Hepatic stellate cell (primary cell): ENCODE measurements at regions not wholly inside any gene's neighbourhood (a gene's known extent, or its start where the extent isn't known, plus 50 kb on each side); places are given as distances from the start of the nearest gene placed in this dataset.

Source experiments
- DNase-seq: peaks from one replicate; pipeline ENCODE4 v3.0.0; 2011; ENCODE audit warnings: low spot score

DNA sequence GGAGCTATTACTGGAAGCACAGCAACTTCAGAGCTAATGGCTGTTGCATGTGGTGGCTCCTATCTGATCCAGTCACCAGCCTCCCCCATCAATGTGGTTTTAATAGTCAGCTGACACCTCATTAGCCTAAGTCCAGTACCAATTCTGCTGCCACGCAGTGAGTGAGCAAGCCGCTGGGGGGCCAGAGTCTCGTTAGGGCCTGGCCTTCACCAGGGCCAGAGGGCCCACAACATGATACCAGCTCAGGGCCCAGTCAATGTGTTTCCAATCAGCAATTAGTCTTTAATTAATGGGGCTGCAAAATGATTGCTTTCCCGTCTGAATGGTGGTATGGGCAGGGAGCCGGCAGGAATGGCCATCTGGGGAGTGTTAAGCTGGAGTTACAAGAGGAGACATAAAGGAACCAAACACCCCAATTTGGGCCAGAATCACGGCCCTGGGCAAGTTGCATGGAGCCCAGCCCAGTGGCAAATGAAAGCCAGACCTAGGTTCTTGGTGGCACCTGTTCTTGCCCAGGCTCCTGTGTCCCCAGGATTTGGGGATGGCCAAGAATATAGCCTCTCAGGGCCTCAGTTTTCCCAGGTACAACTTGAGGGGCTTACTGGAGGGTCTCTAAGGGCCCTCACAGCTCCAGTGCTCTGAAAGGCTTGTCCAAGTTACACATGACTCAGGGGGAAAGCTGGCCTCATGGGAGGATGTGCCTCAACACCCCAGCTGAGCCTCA, 119.2 kb downstream of the EFNB1 start:
- DNase-seq = peak; percentile 1

DNA sequence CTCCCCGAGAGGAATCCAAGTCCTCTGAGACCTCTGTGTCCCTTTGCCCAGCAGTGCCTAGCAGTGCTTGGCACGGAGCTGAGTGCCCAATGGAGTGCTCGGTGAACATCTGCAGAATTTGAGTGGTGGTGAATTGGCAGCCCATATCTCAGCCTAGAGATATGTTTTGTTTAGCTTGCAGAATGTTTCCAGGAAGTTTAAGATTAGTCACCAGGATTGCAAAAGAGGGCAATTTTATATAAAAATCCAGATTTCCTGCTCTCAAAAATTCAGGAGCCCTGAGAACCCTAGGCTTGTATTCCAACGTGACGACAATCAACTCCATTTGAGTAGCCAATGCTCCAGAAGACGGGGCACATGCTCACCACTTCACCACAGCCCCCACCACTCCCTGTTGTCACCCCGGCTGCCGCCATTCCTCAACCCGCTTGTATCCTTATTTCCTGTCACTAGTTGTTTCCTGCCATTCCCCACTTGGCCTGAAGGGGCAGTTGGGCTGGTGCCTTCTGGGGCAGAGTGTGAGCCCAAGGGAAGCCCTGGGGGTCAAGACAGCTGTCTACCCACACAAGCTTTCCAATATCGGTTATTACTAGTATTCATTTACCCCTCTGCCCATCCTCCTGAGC, 116.9 kb downstream of the EFNB1 start:
- peak; percentile 63 for DNase-seq

DNA sequence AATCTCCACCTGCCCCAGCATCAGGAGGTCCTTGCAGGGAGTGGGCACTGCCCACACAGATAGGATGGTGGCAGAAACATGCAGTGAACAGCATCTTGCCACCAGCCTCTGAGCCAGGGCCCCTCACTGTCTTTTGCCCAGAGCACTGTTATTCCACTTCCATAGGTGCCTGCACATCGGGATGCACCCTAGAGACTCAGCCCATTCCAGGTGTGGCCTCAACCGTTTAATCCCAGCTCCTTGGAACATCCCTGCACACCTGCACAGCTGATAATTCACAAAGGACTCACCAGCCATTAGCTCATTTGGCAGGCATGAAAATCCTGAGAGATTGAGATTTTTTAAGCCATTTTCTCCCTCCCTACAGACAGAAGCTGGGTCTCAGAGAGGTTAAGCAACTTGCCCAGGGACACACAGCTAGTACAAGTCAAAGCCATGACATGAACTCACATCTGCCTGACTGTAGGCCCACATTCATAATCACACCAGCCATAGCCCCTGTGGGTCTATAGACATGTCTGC, 116.3 kb downstream of the EFNB1 start:
- DNase-seq = peak; percentile 1

DNA sequence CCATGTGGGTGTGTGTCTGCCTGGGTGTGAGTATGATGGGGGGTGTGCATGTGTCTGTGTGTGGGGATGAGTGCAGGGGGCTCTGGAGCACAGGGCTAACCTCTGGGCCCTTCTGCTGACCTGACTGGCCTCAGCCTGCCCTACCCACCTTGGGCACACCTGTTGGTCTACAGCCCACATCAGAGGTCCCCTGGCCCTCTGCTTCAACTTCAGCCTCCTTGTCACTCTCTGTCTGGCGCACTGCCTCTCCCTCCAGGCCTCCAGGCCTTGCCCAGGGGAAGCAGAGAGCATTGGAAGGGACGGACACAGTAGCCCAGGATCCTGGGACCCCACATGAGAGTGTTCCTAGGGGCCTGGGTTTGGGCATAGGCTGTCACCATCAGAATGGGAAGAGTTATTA, 115.4 kb downstream of the EFNB1 start:
- no peak for DNase-seq

DNA sequence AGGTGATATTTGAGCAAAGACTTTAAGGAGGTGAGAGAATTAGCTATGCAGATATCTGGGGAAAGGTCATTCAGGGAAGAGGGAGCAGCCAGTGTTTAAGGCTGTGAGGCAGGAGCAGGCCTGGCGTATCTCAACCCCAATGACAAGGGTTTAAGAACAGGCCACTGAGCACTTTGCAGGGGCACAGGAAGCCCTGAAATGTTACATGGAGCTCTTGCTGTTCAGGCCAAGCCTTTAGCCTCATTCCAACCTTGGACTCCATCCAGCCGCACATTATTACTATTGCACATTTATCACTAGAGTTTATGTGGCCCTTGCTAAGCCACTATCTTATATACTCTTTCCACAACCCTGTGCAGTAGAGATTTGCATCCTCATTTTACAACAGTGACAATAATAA, 114.0 kb downstream of the EFNB1 start:
- no peak for DNase-seq

DNA sequence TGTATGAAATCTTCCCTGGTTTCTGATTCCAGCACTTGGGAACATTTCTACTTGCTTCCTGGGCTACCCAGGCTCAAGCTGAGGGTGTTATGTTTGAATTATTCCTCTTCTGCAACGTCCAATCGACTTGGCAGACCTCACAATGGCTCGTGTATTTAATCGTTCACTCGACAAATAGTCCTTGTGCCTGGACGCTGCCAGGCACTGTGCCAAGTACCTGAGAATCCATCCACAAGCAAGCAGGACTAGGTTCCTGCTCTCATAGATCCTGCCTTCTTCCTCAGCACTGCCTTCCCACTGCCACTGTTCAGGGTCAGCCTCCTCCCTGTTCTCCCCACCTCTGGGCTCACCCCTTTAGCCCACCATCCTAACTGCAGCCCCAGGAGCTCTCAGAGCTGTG, 113.3 kb downstream of the EFNB1 start:
- DNase-seq = peak; percentile 1

DNA sequence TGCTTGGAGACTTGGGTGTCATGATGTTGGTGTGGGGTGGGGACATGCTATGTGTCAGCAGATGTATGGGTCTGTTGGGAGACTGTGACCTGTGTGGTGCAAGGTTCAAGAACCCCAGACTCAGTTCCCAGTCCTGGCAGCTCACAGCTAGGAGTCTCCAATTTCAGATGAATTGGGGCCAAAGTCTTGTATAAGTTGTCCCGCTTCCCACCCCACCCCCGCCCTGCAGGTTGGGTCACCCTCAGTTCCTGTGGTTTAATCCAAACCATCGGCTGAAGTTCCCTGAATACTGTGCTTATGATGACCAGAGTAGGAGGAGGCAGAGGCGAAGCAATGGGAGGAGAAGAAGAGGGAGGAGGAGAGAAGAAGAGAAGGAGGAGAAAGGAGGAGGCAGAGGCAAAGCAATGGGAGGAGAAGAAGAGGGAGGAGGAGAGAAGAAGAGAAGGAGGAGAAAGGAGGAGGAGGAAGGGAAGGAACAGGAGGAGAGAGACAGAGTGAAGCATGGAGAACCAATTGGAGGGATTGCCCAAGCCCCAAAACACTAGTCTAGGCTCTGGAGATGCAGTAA, 112.6 kb downstream of the EFNB1 start:
- DNase-seq = peak; percentile 7

- peak; percentile 0 for DNase-seq
These were observed 111.8 kb downstream of the EFNB1 start for GRCh38 chrX:68940601-68941000.

DNA sequence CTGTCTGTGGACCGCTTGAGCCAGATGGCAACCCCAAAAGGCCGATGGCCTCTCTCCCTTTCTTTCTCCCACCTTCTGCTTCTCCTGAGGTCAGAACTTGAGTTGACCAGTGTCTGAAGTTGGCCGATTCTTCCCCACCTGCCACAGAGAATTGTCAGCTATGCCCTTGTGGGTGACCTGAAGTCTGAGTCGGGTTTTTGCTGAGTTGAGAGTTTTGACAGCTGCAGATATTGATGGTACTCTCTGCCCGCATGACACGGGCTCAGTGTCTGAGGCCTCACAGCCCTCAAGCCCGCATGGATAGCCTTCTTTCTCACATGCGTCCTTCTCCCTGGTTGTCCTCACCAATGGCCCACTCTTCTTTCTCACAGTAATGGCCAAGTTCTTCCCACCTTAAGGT, 111.0 kb downstream of the EFNB1 start:
- DNase-seq = no peak

GRCh38 chrX:68938244-68939004, 109.6 kb downstream of the EFNB1 start:
- DNase-seq = peak; percentile 44

DNA sequence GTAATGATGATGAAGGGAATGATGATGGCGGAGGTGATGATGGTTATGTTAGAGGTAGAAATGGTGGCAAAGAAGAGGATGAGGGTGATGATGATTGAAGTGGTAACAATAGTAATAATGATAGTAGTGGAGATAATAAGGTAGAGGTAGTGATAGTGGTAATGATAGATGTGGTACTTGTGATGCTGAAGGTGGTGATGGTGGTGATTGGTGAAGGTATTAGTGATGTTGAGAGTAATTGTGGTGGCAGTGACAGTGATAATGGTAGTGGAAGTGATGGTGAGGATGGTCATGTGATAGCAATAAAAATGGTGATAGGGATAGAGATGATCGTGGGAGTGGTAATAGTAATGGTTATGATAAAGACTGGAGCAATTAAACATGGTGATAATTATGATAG, 108.8 kb downstream of the EFNB1 start:
- DNase-seq = no peak

- DNase-seq = peak; percentile 77
These were observed 107.8 kb downstream of the EFNB1 start for GRCh38 chrX:68936608-68937007.

DNA sequence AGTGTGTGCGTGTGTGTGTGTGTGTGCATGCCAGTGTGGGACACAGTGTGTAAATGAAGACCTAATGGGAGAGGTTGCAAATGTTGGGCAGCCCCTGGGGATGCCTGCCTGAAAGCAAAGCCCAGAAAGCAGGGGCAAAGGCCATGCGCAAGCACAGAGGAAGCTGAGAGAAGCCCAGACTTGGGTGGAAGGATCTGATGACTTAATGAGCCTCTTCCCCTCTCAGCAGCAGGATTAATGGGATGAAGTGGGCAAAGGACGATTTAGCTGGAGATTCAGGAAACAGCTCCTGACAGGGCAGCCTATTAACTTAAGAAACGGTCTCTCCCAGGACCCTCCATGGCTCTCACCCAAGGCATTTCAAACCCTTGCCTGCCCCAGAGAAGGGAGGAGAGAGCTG, 107.3 kb downstream of the EFNB1 start:
- DNase-seq = no peak

GRCh38 chrX:68935362-68935761, 106.5 kb downstream of the EFNB1 start:
- no peak for DNase-seq

DNA sequence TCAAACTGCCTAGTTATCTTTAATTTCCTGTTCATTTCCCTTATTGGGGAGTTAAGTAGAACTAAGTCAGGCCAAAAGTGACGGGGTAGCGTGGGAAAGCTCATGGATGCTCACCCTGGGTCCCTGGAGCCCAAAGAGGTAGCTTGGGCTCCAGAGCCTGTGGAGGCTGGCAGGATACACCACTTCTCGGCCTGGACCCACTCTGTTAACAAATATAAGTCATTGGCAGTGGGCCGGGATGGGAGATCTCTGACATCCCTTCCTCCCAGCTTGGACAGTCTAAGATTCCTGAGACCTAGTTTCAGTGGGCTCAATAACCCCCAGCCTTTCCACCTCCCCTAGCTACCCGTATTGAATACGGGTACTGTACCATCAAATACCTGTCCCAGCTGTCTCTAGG, 106.1 kb downstream of the EFNB1 start:
- DNase-seq = no peak

DNA sequence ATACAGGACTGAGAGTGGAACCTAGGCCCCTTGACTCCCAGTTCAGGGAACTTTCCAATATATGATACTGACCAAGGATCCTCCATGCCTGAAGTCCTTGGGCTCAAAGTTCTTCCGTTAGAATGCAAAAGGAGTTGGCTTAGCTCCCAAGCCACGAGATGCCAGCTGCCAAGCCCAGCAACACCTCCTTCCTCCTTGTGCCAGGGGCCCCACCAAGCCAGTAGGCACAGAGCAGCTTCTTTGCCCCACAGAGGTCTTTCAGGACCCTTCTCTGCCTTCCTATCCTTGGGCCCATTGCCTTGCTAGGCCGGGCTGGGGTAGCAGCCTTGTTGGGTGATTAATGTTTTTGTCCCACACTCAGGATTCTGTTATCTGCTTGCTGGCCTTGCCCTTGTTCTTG, 105.6 kb downstream of the EFNB1 start:
- DNase-seq = no peak

- DNase-seq = no peak
These were observed 103.8 kb downstream of the EFNB1 start for GRCh38 chrX:68932611-68933010.

GRCh38 chrX:68931345-68931744, 102.5 kb downstream of the EFNB1 start:
- no peak for DNase-seq

DNA sequence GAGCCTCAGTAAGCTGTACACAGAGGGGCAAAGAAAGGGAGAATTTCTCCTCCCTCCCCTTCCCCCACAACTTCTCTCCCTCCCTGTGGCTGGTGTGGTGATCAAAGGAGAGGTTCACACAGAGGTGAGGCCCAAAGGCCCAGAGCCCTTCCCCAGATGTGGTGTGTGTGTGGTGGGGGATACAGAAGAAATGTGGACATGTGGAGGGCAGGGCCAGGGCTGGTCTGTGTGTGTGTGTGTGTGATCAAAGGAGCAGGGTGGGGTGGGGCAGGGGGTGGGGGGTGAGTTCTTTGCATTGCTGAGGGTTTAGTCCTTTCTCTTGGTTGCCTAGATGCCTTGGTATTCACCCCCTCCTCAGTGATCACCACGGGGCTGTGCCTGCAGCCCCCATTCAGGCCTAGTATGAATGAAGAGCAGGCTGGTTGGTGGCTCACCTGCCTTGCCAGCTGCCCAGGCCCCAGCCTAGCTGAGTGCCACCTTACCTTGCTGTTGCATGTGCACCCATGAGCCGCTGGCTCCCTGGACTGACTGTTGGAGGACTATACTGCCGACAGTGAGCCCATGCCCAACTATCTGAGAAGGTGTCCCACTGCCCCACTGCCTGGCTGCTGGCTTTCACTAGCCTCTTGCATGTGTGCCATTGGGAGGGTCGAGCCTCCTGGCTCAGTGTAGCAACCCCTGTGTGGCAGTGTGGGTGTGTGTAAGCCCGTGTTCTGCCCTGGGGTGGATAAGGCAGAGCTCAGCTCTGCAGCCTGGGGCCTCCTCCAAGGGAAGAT, 101.9 kb downstream of the EFNB1 start:
- no peak for DNase-seq

DNA sequence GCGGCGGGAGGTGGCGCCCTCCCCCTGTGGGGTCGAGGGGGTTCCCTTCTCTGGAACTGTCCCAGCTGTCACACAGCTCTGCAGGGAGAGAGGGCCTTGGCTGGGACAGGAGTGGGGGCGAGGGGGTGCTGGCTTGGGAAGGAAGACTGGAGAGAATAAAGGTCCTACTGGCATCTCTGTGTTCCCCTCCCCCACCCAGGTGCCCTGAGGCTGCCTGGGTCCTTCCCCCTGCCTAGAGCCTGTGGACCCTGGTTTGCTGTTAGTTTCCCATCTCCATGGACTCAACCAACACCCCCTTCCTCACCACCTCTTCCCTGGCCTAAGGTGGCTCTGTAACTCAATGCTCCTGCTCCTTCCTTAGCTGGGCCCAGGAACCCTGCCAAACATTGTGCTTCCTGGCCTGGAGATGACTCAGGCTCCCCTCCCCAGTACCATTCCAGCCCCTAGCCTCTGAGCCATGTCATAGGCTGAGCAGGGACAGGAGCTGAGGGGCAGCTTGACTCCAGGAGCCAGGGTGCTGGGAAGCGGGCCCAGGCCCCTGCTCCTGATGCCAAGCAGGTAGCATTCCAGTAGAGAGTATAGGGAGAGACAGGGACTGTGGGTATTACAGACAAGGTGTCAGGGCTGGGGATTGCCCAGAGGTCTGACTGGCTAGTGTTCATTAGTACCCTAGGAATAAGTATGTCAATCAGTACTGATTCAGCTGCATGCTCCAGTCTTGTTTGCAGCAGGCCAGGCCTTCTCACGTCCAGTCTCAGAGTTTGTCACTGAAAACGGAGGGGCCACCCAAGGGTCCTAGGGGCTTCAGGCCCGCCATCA, 100.7 kb downstream of the EFNB1 start:
- peak; percentile 75 for DNase-seq

GRCh38 chrX:68928401-68928800, 99.6 kb downstream of the EFNB1 start:
- no peak for DNase-seq
